Vagina (tissue), 2 donors: ENCODE measurements at regions not wholly inside any gene's neighbourhood (a gene's known extent, or its start where the extent isn't known, plus 50 kb on each side); places are given as distances from the start of the nearest gene placed in this dataset.

ENCODE experiments used
- CTCF ChIP-seq, 3 experiments: fragments of 450-650 bp in 2 of 3; fragments of 200-600 bp in 1 of 3; sonication (generic) in 1 of 3; IDR thresholded peaks; one replicate each; pipeline ENCODE4 v1.5.1; 2017 to 2019; ENCODE audit warnings: antibody characterized with exemption in 3 of 3, mild to moderate bottlenecking in 2 of 3, moderate library complexity in 2 of 3
- POLR2A ChIP-seq, 2 donors: fragments of 450-650 bp; IDR thresholded peaks; one replicate each; pipeline ENCODE4 v1.6.1; 2017; ENCODE audit warnings: antibody characterized with exemption in 2 of 2, mild to moderate bottlenecking in 2 of 2, moderate library complexity in 2 of 2
- POLR2AphosphoS5 ChIP-seq, 2 donors: sonication (generic); formaldehyde crosslinking; IDR thresholded peaks; one replicate each; pipeline ENCODE4 v1.9.0; 2017; ENCODE audit warnings: antibody characterized with exemption in 2 of 2, mild to moderate bottlenecking in 2 of 2, low read depth in 1 of 2; ENCODE audit not compliant: insufficient read depth in 1 of 2

GRCh38 chr18:40088130-40088529, 1866.9 kb upstream of the PIK3C3 start:
- TF ChIP-seq POLR2A (IDR thresholded peaks at IDR 0.05): no peak
- TF ChIP-seq CTCF (IDR thresholded peaks at IDR 0.05): no peak
- TF ChIP-seq POLR2AphosphoS5 (IDR thresholded peaks at IDR 0.05; ENCODE audit: insufficient read depth in 1 of 2, low read depth in 1 of 2): no peak
